CD14-positive monocyte (primary cell): ENCODE measurements at regions not wholly inside any gene's neighbourhood (a gene's known extent, or its start where the extent isn't known, plus 50 kb on each side); places are given as distances from the start of the nearest gene placed in this dataset.

Source experiments
- DNase-seq, 3 donors: peaks; one replicate each; pipeline ENCODE4 v3.0.0-alpha.2; 2011 to 2022
- H2AFZ ChIP-seq: 2 replicates; pipeline ENCODE4 v1.6.0; 2012; ENCODE audit warnings: mild to moderate bottlenecking, low read depth, low read length, inconsistent platforms; ENCODE audit not compliant: insufficient read depth, poor library complexity, severe bottlenecking
- H3K27ac ChIP-seq, 2 donors: 1 replicate in 1 of 2; 2 replicates in 1 of 2; pipeline ENCODE4 v1.5.1; 2012 to 2013; ENCODE audit warnings: low read length in 2 of 2, control low read depth in 1 of 2, inconsistent platforms in 1 of 2, low read depth in 1 of 2, mild to moderate bottlenecking in 1 of 2
- H3K27me3 ChIP-seq, 2 donors: one replicate each; pipeline versions ENCODE4 v1.6.0 to v1.6.1; 2011 to 2013; ENCODE audit warnings: low read length in 2 of 2; ENCODE audit not compliant: control insufficient read depth in 2 of 2, insufficient read depth in 2 of 2
- H3K36me3 ChIP-seq, 2 donors: replicated peaks in 1 of 2; 1 replicate in 1 of 2; 2 replicates in 1 of 2; pipeline versions ENCODE4 v1.5.1 to v1.6.1; 2012 to 2013; ENCODE audit warnings: low read length in 2 of 2, control low read depth in 1 of 2, inconsistent platforms in 1 of 2, mild to moderate bottlenecking in 1 of 2; ENCODE audit not compliant: insufficient read depth in 2 of 2, control insufficient read depth in 1 of 2
- H3K4me1 ChIP-seq, 2 donors: 1 replicate in 1 of 2; 2 replicates in 1 of 2; pipeline versions ENCODE4 v1.5.1 to v1.6.1; 2012 to 2013; ENCODE audit warnings: low read length in 2 of 2, control low read depth in 1 of 2, inconsistent platforms in 1 of 2, mild to moderate bottlenecking in 1 of 2, moderate library complexity in 1 of 2; ENCODE audit not compliant: insufficient read depth in 2 of 2, control insufficient read depth in 1 of 2
- H3K4me2 ChIP-seq: replicated peaks from 2 replicates; pipeline ENCODE3; 2012; ENCODE audit warnings: low read length, moderate library complexity, mild to moderate bottlenecking; ENCODE audit not compliant: poor library complexity, severe bottlenecking; ENCODE audit errors: extremely low read depth
- H3K4me3 ChIP-seq, 3 experiments: fragments of 200-600 bp in 1 of 3; sonication (generic) in 1 of 3; replicated peaks in 1 of 3; 1 replicate in 2 of 3; 2 replicates in 1 of 3; pipeline ENCODE4 v1.5.1; 2011 to 2013; ENCODE audit warnings: low read length in 3 of 3, mild to moderate bottlenecking in 3 of 3, control low read depth in 2 of 3, low read depth in 2 of 3, inconsistent platforms in 1 of 3, moderate library complexity in 1 of 3
- H3K79me2 ChIP-seq: 2 replicates; pipeline ENCODE4 v1.6.0; 2012; ENCODE audit warnings: mild to moderate bottlenecking, control low read depth, inconsistent platforms, low read length, moderate library complexity; ENCODE audit not compliant: insufficient read depth
- H3K9ac ChIP-seq: 2 replicates; pipeline ENCODE4 v1.6.0; 2017; ENCODE audit warnings: low read length, mild to moderate bottlenecking; ENCODE audit not compliant: insufficient read depth, poor library complexity, severe bottlenecking
- H3K9me3 ChIP-seq, 2 donors: replicated peaks in 1 of 2; 1 replicate in 1 of 2; 2 replicates in 1 of 2; pipeline versions ENCODE4 v1.5.1 to v1.6.1; 2012 to 2013; ENCODE audit warnings: low read length in 2 of 2, control low read depth in 1 of 2; ENCODE audit not compliant: control insufficient read depth in 1 of 2, insufficient read depth in 1 of 2
- H4K20me1 ChIP-seq: 2 replicates; pipeline ENCODE4 v1.6.0; 2012; ENCODE audit warnings: mild to moderate bottlenecking, low read length, control low read depth, moderate library complexity; ENCODE audit not compliant: insufficient read depth
- H3K27ac Mint-ChIP-seq, 7 donors: one replicate each; pipeline ENCODE4 v1.8.0; 2020; ENCODE audit warnings: mild to moderate bottlenecking in 7 of 7, mixed read lengths in 7 of 7, moderate library complexity in 6 of 7, inconsistent platforms in 2 of 7
- H3K27me3 Mint-ChIP-seq, 3 donors: one replicate each; pipeline ENCODE4 v1.8.0; 2021 to 2022; ENCODE audit warnings: low read depth in 3 of 3, mild to moderate bottlenecking in 3 of 3, mixed read lengths in 3 of 3, moderate library complexity in 3 of 3, inconsistent platforms in 1 of 3
- H3K36me3 Mint-ChIP-seq, 2 donors: one replicate each; pipeline ENCODE4 v1.8.0; 2020; ENCODE audit warnings: mixed read lengths in 2 of 2, inconsistent platforms in 1 of 2, mild to moderate bottlenecking in 1 of 2
- H3K4me1 Mint-ChIP-seq: one replicate; pipeline ENCODE4 v1.8.0; 2020; ENCODE audit warnings: mild to moderate bottlenecking, mixed read lengths
- H3K4me3 Mint-ChIP-seq, 2 donors: one replicate each; pipeline ENCODE4 v1.8.0; 2020; ENCODE audit warnings: mild to moderate bottlenecking in 2 of 2, mixed read lengths in 2 of 2, moderate library complexity in 1 of 2
- H3K9me3 Mint-ChIP-seq, 7 donors: one replicate each; pipeline ENCODE4 v1.8.0; 2020 to 2022; ENCODE audit warnings: mixed read lengths in 7 of 7, mild to moderate bottlenecking in 6 of 7, moderate library complexity in 6 of 7, inconsistent platforms in 2 of 7
- CTCF ChIP-seq: fragments of 200-600 bp; IDR thresholded peaks from one replicate; pipeline ENCODE4 v1.8.0; 2022; ENCODE audit warnings: antibody characterized with exemption, mild to moderate bottlenecking
- WGBS: methylation state at CpG from one replicate; pipeline ENCODE4 v1.1.5; 2013; ENCODE audit warnings: missing lambda C conversion rate; ENCODE audit not compliant: insufficient coverage; 5-methylcytosine and 5-hydroxymethylcytosine counted together
- intact Hi-C, 2 donors: fragments of 100-400 bp; cut with micrococcal nuclease; formaldehyde crosslinking; loops; one replicate each; pipeline versions ENCODE4 v1.15.0 to v1.15.1; 2023

DNA sequence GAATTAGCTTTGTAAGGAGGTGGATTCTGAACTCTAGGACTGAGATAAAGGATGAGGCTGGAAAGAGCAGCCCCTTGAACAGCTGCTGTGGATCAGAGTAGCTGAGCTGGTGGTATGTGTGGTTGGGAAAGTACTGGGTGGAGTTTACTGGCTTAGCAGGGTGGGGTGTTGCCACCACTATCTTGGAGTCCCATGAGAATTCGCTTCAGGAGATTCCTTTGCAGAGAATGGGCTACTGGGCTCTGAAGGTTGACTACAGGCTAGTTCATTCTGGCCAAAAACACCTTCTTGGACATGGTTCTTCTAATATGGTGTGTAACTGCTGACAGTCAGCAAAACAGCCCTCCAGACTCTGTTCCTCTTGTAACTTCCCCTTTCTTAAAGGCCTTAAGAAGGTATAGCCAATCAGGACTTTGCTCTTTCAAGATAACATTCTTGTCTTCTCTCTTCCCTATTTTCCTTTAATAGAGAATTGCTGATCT lies 52.7 kb downstream of the TET3 start:
- H3K9me3 ChIP-seq = no peaks in the 10 kb centered on the region
- peak overlapping the region in 1 of 3 experiments; percentile 58 for H3K4me3 ChIP-seq
- H2AFZ ChIP-seq = no peak overlapping the region
- Mint-ChIP-seq H3K27me3 (peaks cover 0 to 3% (median 1%) of the 10 kb centered on the region in 3 donors), H3K4me3 (peak overlapping the region; percentile 0 to 88), H3K36me3 (peaks cover 8% of the 10 kb centered on the region in 2 donors), H3K9me3 (no peaks in the 10 kb centered on the region), H3K27ac (peak overlapping the region; percentile 87 to 96 (median 94)), H3K4me1 (peaks cover 93% of the 10 kb centered on the region)
- H3K36me3 ChIP-seq = no peaks in the 10 kb centered on the region
- intact Hi-C loops = loop anchor here in 1 of 2 donors (5.0 kb wide), 1 partner anchor 45 kb away; no protein-coding TSS in a partner anchor
- 0% methylated on average over 1 of the region's 1 CpG for WGBS
- H3K9ac ChIP-seq = no peak overlapping the region
- H3K4me2 ChIP-seq = peak overlapping the region; percentile 64
- H4K20me1 ChIP-seq = peaks cover 98% of the 10 kb centered on the region
- TF ChIP-seq CTCF = no peak
- H3K27me3 ChIP-seq = no peaks in the 10 kb centered on the region
- DNase-seq = peak; percentile 78 to 96 (median 91)
- peak overlapping the region; percentile 56 to 79 for H3K27ac ChIP-seq
- H3K79me2 ChIP-seq = peaks cover 98% of the 10 kb centered on the region
- peaks cover 80 to 86% of the 10 kb centered on the region in 2 donors for H3K4me1 ChIP-seq

DNA sequence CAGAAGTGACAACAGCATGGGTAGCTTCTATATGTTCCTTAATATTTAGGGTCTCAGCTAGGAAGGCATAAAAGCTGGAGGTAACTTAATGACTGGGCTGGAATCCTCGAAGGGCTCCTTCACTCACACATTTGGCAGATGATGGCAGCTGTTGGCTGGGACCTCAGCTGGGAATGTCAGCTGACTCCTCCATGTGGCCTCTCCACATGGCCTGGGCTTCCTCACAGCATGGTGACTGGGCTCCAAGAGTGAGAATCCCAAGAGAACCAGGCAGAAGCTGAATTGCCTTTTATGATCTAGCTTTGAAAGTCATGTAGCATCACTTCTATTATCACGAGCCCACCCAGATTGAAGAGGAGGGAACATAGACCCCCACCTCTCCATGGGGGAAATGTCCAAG lies 54.9 kb downstream of the TET3 start:
- Mint-ChIP-seq H3K4me3 (no peak overlapping the region), H3K27ac (peak overlapping the region in 5 of 7 donors; percentile 7 to 88 (median 87)), H3K9me3 (no peaks in the 10 kb centered on the region), H3K4me1 (peaks cover 82% of the 10 kb centered on the region), H3K27me3 (no peaks in the 10 kb centered on the region), H3K36me3 (peaks cover 8 to 13% of the 10 kb centered on the region in 2 donors)
- peaks cover 98% of the 10 kb centered on the region for H4K20me1 ChIP-seq
- H3K27me3 ChIP-seq = no peaks in the 10 kb centered on the region
- no peak for TF ChIP-seq CTCF
- peaks cover 0 to 6% of the 10 kb centered on the region in 2 donors for H3K36me3 ChIP-seq
- intact Hi-C loops = loop anchor here in 1 of 2 donors (5.0 kb wide), 1 partner anchor 47 kb away; no protein-coding TSS in a partner anchor
- no peaks in the 10 kb centered on the region for H3K9me3 ChIP-seq
- peak overlapping the region; percentile 31 to 79 for H3K27ac ChIP-seq
- H3K4me3 ChIP-seq = no peak overlapping the region
- no peak overlapping the region for H3K4me2 ChIP-seq
- no peak for DNase-seq
- no peak overlapping the region for H2AFZ ChIP-seq
- WGBS = no CpG with 5 or more reads among the region's 2 CpGs
- H3K4me1 ChIP-seq = peaks cover 69 to 73% of the 10 kb centered on the region in 2 donors
- H3K9ac ChIP-seq = no peak overlapping the region
- H3K79me2 ChIP-seq = peaks cover 98% of the 10 kb centered on the region
